Suprapubic skin (tissue), 4 donors: ENCODE measurements at regions not wholly inside any gene's neighbourhood (a gene's known extent, or its start where the extent isn't known, plus 50 kb on each side); places are given as distances from the start of the nearest gene placed in this dataset.
"Not testable (repeated sequence)": the region's sequence is repeated elsewhere in the genome, so short reads cannot be mapped to it uniquely, and the experiment has no call there.

Source experiments
- DNase-seq, 2 donors: peaks; one replicate each; pipeline ENCODE4 v3.0.0-alpha.2; 2019; ENCODE audit warnings: low spot score in 2 of 2
- H3K27ac ChIP-seq: fragments of 200-600 bp; sonication (generic); one replicate; pipeline ENCODE4 v1.5.1; 2019
- H3K27me3 ChIP-seq: fragments of 200-600 bp; sonication (generic); one replicate; pipeline ENCODE4 v1.5.1; 2019
- H3K36me3 ChIP-seq: fragments of 200-600 bp; sonication (generic); one replicate; pipeline ENCODE4 v1.5.1; 2019
- H3K4me1 ChIP-seq: fragments of 200-600 bp; sonication (generic); one replicate; pipeline ENCODE4 v1.5.1; 2019
- H3K4me3 ChIP-seq: fragments of 200-600 bp; sonication (generic); one replicate; pipeline ENCODE4 v1.5.1; 2019; ENCODE audit warnings: mild to moderate bottlenecking
- H3K9me3 ChIP-seq: fragments of 200-600 bp; sonication (generic); one replicate; pipeline ENCODE4 v1.5.1; 2019
- CTCF ChIP-seq, 2 donors: fragments of 200-600 bp in 1 of 2; fragments of 450-650 bp in 1 of 2; sonication (generic) in 1 of 2; IDR thresholded peaks; one replicate each; pipeline ENCODE4 v1.5.1; 2016 to 2019; ENCODE audit warnings: antibody characterized with exemption in 2 of 2, mild to moderate bottlenecking in 1 of 2, moderate library complexity in 1 of 2
- EP300 ChIP-seq: sonication (generic); formaldehyde crosslinking; IDR thresholded peaks from one replicate; pipeline ENCODE4 v1.6.1; 2017; ENCODE audit warnings: antibody characterized with exemption
- POLR2A ChIP-seq, 2 donors: fragments of 450-650 bp; IDR thresholded peaks; one replicate each; pipeline ENCODE4 v1.6.1; 2017; ENCODE audit warnings: antibody characterized with exemption in 2 of 2, mild to moderate bottlenecking in 2 of 2, moderate library complexity in 2 of 2
- POLR2AphosphoS5 ChIP-seq, 3 donors: sonication (generic); formaldehyde crosslinking; IDR thresholded peaks; one replicate each; pipeline ENCODE4 v1.6.1; 2017; ENCODE audit warnings: antibody characterized with exemption in 3 of 3
- WGBS: methylation state at CpG from one replicate; pipeline ENCODE4 v1.1.5; 2018; 5-methylcytosine and 5-hydroxymethylcytosine counted together

- WGBS: 56% methylated on average over 3 of the region's 3 CpGs
- no peak for DNase-seq
- no peaks in the 10 kb centered on the region for H3K27me3 ChIP-seq
- H3K27ac ChIP-seq: no peak overlapping the region
- H3K36me3 ChIP-seq: no peaks in the 10 kb centered on the region
- peaks cover 3% of the 10 kb centered on the region for H3K4me1 ChIP-seq
- no peak for TF ChIP-seq POLR2A (IDR thresholded peaks at IDR 0.05)
- TF ChIP-seq CTCF (IDR thresholded peaks at IDR 0.05): no peak
- no peak for TF ChIP-seq EP300
- no peak for TF ChIP-seq POLR2AphosphoS5 (IDR thresholded peaks at IDR 0.05)
- no peaks in the 10 kb centered on the region for H3K9me3 ChIP-seq
- no peak overlapping the region for H3K4me3 ChIP-seq
Measured at GRCh38 chr5:57716661-57717060, 234.1 kb upstream of the ACTBL2 start.

GRCh38 chr5:57715296-57715695 is 232.7 kb upstream of the ACTBL2 start:
- no peaks in the 10 kb centered on the region for H3K4me1 ChIP-seq
- no peaks in the 10 kb centered on the region for H3K27me3 ChIP-seq
- no peak overlapping the region for H3K4me3 ChIP-seq
- TF ChIP-seq POLR2A (IDR thresholded peaks at IDR 0.05) (no peak), POLR2AphosphoS5 (IDR thresholded peaks at IDR 0.05) (no peak), EP300 (no peak), CTCF (IDR thresholded peaks at IDR 0.05) (no peak)
- H3K27ac ChIP-seq: no peak overlapping the region
- 43% methylated on average over 2 of the region's 2 CpGs for WGBS
- H3K9me3 ChIP-seq: no peaks in the 10 kb centered on the region
- DNase-seq: no peak
- H3K36me3 ChIP-seq: no peaks in the 10 kb centered on the region

GRCh38 chr5:57713535-57713934 is 230.9 kb upstream of the ACTBL2 start:
- 94% methylated on average over 3 of the region's 3 CpGs for WGBS
- H3K36me3 ChIP-seq: not testable (repeated sequence)

GRCh38 chr5:57711946-57712345 is 229.3 kb upstream of the ACTBL2 start:
- Histone ChIP-seq H3K27me3 (no peaks in the 10 kb centered on the region), H3K4me3 (no peak overlapping the region), H3K27ac (no peak overlapping the region), H3K9me3 (no peaks in the 10 kb centered on the region), H3K36me3 (no peaks in the 10 kb centered on the region), H3K4me1 (no peaks in the 10 kb centered on the region)
- TF ChIP-seq POLR2AphosphoS5 (IDR thresholded peaks at IDR 0.05): no peak
- no peak for TF ChIP-seq EP300
- no peak for TF ChIP-seq CTCF (IDR thresholded peaks at IDR 0.05)
- TF ChIP-seq POLR2A (IDR thresholded peaks at IDR 0.05): no peak
- no peak for DNase-seq
- 88% methylated on average over 1 of the region's 1 CpG for WGBS

More at GRCh38 chr5:57713535-57713934, 230.9 kb upstream of the ACTBL2 start:
- H3K4me1 ChIP-seq, H3K27me3 ChIP-seq, DNase-seq, H3K9me3 ChIP-seq, H3K4me3 ChIP-seq, H3K27ac ChIP-seq: not testable (repeated sequence)

- Histone ChIP-seq H3K36me3 (no peaks in the 10 kb centered on the region), H3K27ac (no peak overlapping the region), H3K27me3 (no peaks in the 10 kb centered on the region), H3K4me3 (no peak overlapping the region), H3K9me3 (no peaks in the 10 kb centered on the region), H3K4me1 (no peaks in the 10 kb centered on the region)
- 83% methylated on average over 2 of the region's 2 CpGs for WGBS
- no peak for TF ChIP-seq POLR2AphosphoS5 (IDR thresholded peaks at IDR 0.05)
- TF ChIP-seq EP300: no peak
- no peak for TF ChIP-seq POLR2A (IDR thresholded peaks at IDR 0.05)
- TF ChIP-seq CTCF (IDR thresholded peaks at IDR 0.05): no peak
- no peak for DNase-seq
Measured at GRCh38 chr5:57711471-57711870, 228.9 kb upstream of the ACTBL2 start.

- Histone ChIP-seq H3K36me3 (no peaks in the 10 kb centered on the region), H3K27me3 (no peaks in the 10 kb centered on the region), H3K9me3 (no peaks in the 10 kb centered on the region), H3K4me1 (no peaks in the 10 kb centered on the region), H3K27ac (no peak overlapping the region), H3K4me3 (no peak overlapping the region)
- DNase-seq: no peak
- no peak for TF ChIP-seq POLR2AphosphoS5 (IDR thresholded peaks at IDR 0.05)
- WGBS: 65% methylated on average over 1 of the region's 1 CpG
Measured at GRCh38 chr5:57710126-57710525, 227.5 kb upstream of the ACTBL2 start.
